GM21381 (cell line): ENCODE measurements at regions not wholly inside any gene's neighbourhood (a gene's known extent, or its start where the extent isn't known, plus 50 kb on each side); places are given as distances from the start of the nearest gene placed in this dataset.

Source experiments
- ATAC-seq: cut with Tn5 transposase; IDR thresholded peaks from one replicate; pipeline ENCODE4 v1.9.1; 2021; ENCODE audit warnings: mild to moderate bottlenecking, moderate library complexity; ENCODE audit not compliant: unreplicated experiment

- no peak for ATAC-seq
Observed at GRCh38 chr10:8586504-8586903, 532.0 kb downstream of the GATA3 start.

DNA sequence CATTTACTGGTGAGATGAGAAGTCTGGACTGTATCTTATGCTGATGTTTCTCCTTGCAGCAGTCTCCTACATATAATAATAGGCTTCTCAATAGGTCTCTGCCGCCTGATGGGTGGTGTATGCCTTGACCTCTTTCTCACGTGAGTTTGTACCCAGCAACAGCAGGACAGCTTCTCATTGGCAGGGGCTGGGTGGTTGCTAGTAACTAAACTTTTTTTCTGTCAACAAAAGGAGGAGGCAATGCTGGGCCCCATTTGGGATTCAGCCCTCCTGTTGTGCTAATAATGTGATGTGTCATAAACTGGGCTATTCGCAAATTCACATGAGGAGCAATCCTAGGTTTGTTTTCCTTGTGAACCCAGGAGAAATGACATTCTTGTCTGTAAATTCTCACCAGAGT, 533.6 kb downstream of the GATA3 start:
- ATAC-seq = no peak

- no peak for ATAC-seq
Observed at GRCh38 chr10:8590518-8590917, 536.0 kb downstream of the GATA3 start.

DNA sequence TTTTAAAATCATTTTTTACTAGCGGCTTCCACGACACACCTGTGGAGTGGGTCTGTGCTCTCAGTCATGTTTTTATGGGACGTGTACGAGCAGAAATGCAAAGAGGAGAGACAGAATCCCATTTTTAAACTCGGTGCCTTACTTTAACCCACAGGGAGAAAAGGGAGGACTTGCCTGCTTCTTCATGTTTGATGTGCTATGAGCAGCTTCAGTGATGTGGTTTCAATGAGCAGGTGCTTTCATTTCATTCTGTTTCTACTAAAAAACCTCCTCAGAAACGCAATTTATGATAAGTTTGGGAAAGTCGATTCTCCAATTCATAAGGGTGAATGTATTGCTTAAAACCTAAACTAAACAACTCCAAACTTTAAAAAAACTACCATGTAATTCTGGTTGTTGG, 537.2 kb downstream of the GATA3 start:
- no peak for ATAC-seq

DNA sequence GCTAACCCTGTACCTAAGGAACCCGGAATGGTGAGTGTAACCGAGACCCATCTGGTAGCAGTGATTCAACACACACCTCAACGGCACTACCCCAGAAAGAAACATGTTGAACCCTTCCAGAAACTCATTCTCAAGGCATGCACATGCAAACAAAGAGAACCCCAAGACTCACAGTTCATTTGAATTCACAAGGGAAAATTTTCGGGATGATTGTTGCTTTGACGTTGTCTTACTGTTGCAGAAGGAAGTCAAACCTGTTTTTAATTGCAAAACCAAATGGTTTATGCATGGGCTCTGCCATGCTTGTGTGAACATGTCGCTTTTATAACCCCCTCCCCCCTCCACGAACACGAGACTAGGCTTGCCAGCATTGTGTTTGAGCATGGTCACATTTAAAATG, 539.7 kb downstream of the GATA3 start:
- no peak for ATAC-seq

GRCh38 chr10:8594711-8595110, 540.2 kb downstream of the GATA3 start:
- no peak for ATAC-seq

GRCh38 chr10:8595140-8595539, 540.7 kb downstream of the GATA3 start:
- ATAC-seq = no peak

GRCh38 chr10:8596929-8597472, 542.5 kb downstream of the GATA3 start:
- ATAC-seq = no peak

DNA sequence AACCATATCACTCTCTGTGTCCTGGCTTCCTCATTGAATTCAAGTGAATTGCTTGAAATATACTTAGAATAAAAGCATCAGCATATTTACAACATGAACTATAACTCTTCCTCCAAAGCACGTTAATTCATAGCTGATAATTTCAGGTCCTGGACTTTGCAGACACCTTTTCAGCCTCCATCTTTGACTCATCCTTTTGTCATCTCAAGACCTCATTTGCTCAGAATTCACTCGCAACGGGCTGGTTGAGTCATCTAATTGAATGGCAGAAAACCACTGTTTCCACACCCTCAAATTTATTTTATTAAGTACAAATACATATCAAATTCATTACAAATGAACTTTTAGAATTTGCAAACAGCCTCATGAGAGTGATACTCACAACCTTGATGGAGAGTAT, 545.7 kb downstream of the GATA3 start:
- ATAC-seq = no peak

DNA sequence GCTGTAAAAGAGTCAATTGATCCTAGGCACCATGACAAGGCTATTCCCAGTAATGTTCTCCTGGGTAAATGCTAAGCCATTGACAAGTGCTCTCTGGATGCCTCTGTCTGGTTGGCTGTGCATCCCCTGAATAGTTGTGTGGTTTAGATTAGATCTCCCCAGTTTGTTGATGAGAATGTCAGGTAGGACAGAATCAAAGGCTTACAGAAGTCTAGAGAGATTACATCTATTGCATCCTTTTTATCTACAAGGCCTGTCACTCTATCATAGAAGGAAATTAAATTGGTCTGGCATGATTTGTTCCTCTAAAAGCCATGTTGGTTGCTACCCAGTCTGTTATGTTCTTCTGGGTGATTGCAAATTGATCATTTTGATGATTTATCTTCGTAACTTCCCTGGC, 548.3 kb downstream of the GATA3 start:
- ATAC-seq = no peak

DNA sequence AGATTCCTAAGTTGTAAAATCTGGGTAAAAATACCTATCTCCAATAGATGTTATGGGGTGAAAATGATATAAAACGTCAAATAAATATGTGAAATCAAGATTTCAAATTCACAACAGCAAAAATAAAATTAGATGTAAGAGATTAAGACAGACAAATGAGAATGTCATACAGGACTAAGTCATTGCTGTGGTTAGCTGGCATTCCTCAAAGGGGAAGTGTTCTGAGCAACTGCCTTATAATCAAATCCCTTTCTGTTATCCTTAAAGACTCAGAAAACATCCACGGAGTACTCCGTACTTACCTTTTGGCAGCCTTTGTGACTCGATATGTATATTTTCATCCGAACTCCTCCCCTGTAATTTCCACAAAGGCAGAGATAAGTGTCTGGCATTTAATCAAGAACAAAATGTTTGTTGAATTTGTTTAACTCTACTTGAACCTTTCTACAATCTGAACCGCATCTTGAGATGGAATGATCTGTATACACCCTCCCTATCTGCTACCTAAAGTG, 559.6 kb downstream of the GATA3 start:
- no peak for ATAC-seq

GRCh38 chr10:8615118-8615517, 560.6 kb downstream of the GATA3 start:
- ATAC-seq = no peak

DNA sequence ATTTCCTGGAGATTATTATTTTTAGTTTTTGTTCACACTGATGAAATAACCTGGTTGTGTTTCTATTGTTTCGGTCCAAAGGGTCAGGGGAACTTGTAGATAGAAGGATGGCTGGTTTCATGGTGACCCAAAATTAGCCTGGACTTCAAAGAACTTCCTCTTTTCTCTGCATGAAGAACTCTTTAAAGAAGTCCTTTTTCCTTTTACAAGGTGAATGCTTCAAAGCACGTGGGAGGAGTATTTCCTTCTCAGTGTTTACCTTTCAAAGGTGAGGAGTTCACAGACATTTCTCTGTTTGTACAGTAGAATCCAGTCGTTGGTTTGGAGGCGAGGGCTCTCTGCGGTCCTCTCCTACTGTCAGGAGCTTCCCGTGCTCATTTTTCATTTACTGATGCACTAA, 561.7 kb downstream of the GATA3 start:
- ATAC-seq = no peak

DNA sequence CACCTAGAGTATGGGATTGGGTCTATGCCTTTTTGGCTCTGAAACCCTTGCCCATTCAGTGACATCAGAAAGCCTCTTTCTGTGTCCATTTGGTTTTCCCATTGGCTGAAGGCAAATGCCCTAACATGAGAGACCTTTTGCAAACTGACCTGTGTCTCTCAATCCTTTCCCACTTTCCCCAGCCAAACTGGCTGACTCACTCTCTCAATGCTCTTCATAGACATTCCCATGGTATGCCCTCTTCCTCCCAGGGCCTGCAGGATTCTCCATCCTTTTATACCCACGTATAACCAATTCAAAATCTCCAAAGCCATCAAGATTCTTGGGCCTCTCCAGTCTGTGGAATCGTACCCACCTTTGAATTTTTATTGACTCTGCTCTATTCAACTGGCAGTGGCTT, 563.3 kb downstream of the GATA3 start:
- no peak for ATAC-seq

- ATAC-seq = no peak
Observed at GRCh38 chr10:8618834-8619233, 564.3 kb downstream of the GATA3 start.

- no peak for ATAC-seq
Observed at GRCh38 chr10:8628351-8628750, 573.9 kb downstream of the GATA3 start.

- no peak for ATAC-seq
Observed at GRCh38 chr10:8633909-8634308, 579.4 kb downstream of the GATA3 start.

- no peak for ATAC-seq
Observed at GRCh38 chr10:8636371-8636770, 581.9 kb downstream of the GATA3 start.

DNA sequence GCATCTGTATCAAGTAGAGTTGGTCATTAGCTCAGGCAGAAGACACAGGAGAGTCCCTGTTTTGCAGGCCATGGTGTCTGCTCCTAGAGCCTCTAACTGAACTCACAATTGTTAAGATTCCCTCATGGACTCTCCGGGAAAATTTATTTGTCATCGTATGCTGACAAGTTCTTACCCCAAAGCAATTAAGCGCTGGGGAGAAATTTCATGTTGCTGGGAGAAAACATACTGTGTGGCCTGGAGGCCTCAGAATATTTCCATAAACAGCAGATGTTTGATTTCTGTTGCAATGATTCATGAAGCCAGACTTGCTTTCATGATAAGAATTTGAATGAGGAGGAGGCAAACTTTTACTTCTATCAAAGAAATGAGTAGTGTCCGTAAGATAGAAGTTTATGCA, 583.2 kb downstream of the GATA3 start:
- no peak for ATAC-seq

DNA sequence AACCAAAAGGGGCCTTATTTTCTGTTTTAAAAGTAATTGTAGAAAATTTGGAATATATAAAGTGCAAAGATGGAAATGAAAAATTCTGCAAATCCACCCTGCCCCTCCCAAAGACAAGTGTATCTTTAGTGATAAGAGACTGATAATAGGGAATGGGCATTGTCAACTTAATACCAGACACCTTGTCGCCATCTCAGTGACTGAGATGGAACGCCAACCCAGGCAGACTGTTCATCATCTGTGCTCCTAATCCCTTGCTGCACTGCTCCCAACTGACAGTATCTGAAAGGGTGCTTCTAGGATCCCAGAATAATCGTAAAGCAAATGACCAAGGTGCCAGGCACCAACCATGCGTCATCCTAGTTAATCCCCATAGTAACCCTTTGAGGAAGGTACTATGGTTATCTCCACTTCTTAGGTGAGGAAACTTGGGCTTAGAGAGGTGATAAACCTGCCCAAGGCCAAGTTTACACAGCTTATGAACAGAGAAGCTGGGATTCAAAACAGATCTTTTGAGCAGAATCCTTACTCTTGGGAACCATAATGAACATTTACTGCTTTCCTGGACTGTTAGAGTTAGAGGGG, 583.7 kb downstream of the GATA3 start:
- ATAC-seq = no peak

DNA sequence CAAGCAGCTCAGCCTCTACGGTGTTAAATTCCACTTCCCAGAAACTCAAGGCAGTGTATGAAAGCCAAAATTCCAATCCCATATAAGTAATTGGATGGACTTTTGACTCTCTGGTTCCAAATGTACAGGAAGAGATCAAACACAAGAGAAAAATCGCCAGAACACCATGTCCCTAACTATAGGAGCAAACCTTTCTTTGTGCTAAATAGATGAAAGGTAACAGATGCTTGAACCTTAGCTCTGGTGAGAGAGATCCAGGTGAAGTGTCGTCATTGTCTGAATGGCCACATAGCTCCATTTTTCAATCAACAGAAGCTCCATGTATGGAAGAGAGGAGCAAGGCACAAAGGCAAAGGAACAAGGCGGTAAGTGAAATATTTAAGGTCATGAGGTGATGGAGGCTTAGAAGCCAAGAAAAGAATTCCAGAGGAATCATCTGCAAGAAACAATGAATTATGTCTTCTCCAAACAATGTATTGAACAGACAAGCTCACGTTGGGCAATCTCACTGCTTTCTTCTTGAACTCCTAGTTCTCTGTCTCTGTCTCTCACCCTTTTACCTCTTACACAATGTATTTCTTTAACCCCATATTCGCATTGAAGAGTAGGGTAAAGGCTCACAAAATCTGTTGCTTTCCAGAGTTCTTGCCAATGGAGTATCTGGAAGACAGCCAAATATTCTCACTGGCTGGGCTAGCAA, 585.1 kb downstream of the GATA3 start:
- ATAC-seq = no peak

DNA sequence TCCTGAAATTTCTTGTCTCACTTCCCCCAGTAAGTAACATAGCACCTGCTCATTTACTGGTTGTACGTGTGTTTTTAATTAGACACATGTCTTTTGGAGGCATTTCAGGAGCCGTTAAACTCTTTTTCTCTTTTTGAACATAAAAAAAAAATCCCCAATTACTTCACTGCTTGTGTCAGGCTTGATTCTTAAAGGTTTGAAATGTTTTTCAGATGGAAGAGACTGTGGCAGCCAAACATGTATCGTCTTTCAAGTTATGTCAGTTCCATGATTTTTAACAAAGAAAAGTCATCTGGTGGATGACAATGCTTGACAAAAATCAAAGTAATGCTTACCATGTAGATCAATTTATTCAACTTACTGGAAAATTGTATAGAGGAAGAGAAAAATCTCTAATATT, 585.8 kb downstream of the GATA3 start:
- ATAC-seq = no peak

DNA sequence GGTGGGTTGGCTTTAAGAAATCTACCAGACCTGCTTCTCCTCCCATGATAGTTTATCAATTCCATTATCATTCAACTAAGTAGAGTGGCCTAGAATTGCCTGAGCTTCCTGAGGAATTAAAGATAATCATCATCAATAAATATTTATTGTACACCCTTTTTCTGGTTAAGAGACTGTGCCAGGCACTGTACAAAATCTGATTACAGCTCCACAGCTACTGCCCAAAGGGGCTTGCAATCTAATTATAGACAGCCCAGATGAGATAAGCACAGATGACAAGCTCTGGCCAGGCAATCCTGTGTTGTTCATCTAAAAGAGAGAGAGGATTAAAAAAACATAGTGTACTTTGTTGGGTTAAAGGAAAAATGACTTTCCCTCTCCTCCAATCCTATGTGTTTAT, 586.4 kb downstream of the GATA3 start:
- ATAC-seq = no peak
